NCI-H345 treated with DMSO at 0.1 percent for 48 hours (cell line): ENCODE measurements at regions not wholly inside any gene's neighbourhood (a gene's known extent, or its start where the extent isn't known, plus 50 kb on each side); places are given as distances from the start of the nearest gene placed in this dataset.
A peak's percentile ranks its signal among the peaks of the same experiment; 100 is the strongest.
"Not testable (repeated sequence)": the region's sequence is repeated elsewhere in the genome, so short reads cannot be mapped to it uniquely, and the experiment has no call there.

Source experiments
- DNase-seq: peaks from one replicate; lab custom pipeline; 2025; ENCODE audit not compliant: unreplicated experiment; lab: John Stamatoyannopoulos, UW

DNA sequence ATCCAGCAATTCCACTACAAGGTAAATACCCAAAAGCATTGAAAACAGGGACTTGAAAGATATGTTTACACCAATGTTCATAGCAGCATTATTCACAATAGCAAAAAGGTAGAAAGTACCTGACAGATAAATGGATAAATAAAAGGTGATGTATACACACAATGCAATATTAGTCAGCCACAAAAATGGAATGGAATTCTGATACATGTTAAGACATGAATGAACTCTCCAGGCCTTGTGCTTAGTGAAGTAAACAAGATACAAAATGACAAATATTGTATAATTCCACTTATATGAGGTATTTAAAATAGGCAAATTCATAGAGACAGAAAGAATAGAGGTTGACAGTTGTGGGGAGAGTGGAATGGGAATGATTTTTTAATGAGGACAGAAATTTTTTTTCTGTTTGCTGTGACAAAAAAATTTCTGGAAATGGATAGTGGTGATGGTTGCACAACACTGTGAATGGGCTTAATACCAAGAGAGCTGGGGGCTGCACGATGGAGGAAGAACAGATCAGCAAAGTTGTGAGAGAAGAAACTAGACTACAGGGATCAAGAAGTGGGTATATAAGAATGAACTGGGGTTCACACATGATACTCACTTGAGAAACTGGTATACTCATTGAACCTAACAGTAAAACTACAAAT is 137.2 kb downstream of the MZT1 start:
- DNase-seq = no peak

DNA sequence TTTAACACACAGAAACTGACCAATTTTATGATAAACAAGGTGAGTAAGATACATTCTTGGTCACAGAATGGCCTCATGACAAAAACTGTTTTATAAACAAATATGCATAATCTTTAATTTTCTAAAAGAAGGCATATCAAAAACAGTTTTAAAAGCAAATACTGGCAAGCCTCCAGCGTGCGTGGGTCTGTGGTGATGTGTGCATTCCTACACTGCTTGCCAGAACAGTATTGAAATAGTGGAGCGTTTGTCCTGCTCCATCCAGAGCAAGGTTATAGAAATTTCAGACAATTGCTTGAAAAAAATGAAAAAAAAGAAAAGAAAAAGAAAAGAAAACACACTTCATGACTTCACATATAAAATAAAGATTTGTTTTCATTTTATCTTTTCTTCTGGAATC is 140.9 kb downstream of the MZT1 start:
- DNase-seq = no peak

DNA sequence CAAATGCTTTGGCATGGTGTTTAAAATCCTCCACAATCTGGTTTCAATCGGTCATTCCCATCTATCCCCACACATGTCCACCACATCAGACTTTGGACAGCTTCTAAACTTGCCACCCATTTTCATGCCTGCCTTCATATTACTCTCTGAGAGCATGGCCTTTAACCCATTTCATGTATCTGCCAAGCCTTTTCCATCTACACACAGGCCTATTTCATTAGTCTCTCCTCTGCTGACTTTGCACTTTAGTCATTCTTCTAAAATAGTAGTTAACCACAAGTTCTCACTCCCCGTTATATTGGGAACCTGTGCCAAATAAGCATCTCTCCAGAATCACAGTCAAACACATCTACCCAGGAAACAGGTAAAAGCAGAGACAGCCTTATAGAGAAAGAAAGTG is 142.2 kb downstream of the MZT1 start:
- no peak for DNase-seq

DNA sequence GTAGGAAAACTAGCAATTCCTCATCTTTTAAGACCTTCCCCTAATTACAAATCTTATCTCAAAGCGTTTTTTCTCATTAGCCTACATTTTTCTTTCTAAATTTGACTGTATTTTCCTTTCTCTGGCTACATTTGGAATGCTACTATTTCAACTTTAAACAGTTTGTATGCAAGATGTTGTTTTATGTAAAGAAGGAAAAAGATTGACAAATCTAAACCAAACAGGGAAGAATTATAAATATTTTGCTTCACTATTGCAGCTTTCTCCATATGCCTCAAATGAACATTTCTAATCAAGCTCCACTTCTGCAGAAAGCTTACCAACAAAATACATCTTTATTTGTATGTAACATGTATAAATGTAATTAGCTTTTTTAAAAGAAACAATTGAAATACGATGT is 156.2 kb downstream of the MZT1 start:
- no peak for DNase-seq

DNA sequence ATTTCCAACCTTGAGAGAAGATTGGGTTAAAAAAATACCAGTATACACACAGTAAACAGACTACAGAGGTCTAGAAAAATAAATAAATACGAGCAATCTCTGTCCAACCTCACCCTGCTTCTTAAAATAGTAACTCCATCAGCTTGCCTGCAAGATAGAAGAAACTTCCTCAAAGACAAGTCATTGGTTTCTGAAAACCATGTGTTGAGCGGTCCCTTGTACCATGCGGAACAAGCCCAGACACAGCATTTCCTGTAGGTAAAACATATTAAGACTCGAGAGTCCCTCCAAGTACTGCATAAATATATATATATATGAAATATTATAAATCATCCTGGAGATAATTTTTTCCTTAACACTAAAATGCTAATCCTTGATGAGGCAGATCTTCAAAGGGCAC is 157.4 kb downstream of the MZT1 start:
- no peak for DNase-seq

DNA sequence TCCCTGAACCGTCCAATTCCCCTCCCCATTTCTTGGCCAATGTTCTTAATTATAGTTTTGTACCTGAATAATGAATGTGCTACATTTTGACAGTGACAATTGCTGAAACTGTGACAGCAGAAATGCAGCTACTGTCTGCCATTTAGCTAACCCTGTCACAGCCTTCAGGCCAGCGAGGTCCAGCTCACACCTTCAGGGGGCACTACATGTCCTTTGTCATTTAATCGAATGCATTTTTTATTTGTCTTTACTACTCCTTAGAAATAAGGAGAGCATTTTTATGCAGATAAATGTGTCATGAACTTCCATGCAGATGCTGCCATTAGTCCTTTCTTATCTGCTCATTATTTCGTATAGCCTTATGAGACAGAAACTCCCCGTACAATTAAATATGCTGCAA is 159.9 kb downstream of the MZT1 start:
- no peak for DNase-seq

- no peak for DNase-seq
Measured at GRCh38 chr13:72566526-72566925, 160.9 kb downstream of the MZT1 start.

DNA sequence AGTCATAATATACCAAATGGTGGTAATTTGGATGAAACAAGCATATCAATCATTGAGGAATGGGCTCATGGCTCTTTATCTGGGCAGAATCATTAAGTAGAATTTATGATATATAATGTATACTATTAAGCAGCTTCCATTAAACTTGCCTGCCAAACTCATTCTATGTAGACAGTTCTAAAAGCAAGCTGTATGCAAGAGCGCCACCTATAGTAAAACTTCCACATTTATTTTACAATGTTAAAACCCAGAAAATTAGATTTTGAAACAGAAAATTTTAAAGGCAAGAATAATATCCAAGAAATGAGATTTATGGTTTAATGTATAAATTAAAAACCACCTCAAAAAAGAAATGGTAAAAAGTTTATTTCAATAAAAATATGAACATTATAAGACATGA is 161.5 kb downstream of the MZT1 start:
- peak; percentile 22 for DNase-seq

DNA sequence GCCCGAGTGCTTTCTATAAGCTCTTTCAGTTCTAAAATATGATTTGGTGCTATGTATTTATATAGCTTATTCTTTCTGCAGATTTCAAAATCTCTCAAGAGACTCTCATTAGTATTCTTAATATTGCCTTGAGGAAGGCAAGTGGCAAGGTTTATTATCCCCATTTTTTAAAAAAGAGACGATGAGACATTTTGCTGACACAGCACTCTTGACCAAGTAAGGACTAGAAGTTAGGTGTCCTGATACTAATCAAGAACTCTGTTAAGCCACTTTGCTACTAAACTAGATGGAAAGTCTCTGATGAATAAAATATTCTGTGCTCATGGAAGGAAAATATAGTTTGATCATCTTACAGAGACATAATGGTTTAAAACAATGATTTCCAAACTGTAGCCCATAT is 164.7 kb downstream of the MZT1 start:
- DNase-seq = no peak

DNA sequence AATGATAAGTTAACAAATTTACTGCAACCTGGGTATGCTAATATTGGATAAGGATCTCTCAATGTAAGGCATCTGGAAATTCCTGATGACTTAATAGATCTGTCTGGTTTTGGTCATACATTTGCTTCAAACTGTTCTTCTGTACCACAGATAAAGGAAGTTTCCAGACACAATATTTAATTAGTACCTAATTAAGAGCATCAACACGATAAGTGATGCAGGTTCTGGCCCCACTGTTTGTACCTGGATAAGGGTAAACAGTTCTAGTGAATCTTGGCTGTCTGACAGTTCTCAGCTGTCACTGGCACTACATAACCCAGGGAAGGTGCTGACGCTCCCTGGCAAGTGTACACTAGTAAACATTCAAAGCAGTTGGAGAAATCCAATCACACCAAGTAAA is 165.6 kb downstream of the MZT1 start:
- DNase-seq = no peak

DNA sequence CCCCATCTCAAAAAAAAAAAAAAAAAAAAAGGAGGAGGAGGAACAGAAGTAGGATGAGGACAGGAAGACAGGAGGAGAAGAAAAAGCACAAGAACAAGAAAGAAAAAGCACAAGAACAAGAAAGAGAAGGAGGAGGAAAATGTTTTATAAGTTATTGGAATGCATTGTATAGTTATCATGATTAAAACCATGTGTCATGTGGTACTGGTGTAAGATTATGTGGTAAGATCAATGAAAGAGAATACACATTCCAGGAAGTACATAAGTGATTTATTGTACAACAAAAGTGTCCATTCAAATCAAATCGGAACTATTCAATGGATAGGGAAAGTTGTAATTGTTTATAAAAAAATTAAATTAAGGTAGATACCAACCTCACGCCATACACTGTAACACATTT is 167.7 kb downstream of the MZT1 start:
- DNase-seq = no peak

DNA sequence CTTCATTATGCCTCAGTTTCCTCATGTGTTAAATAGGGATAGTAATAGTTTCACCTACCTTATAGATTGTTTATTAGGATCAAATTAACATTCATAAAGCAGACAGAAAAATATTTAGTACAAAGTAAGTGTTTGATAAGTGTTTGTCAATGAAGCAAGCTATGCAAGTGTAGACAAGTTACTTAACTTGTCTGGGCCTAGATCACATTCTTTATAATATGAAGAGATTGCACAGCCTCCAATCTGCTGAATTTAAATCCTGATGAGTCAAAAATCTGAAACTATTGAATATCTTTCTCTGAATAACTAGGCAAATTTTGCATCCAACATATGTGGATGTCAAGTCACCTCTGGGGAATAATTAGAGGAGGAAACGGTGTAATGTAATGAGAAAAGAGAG is 170.5 kb downstream of the MZT1 start:
- no peak for DNase-seq

GRCh38 chr13:72555601-72556000 is 171.8 kb downstream of the MZT1 start:
- no peak for DNase-seq

DNA sequence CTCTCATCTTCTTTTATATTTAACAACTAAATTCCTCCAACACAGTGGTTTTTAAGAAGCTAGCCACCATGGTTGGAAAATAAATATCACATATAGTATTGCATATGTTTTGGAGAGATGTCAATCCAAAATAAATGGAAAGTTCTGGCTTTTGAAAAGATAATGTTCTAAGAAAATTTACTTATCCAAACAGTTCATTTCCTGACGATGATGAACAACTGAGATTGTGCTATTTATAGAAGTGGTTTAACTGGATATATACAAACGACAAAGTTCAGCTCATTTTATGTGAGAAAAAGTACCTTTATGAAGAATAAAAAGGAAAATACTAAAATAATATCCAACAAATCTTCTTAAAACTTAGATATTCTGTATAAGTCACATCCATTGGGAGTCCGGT is 174.7 kb downstream of the MZT1 start:
- DNase-seq = no peak

GRCh38 chr13:72545895-72546294 is 181.5 kb downstream of the MZT1 start:
- DNase-seq = not testable (repeated sequence)

DNA sequence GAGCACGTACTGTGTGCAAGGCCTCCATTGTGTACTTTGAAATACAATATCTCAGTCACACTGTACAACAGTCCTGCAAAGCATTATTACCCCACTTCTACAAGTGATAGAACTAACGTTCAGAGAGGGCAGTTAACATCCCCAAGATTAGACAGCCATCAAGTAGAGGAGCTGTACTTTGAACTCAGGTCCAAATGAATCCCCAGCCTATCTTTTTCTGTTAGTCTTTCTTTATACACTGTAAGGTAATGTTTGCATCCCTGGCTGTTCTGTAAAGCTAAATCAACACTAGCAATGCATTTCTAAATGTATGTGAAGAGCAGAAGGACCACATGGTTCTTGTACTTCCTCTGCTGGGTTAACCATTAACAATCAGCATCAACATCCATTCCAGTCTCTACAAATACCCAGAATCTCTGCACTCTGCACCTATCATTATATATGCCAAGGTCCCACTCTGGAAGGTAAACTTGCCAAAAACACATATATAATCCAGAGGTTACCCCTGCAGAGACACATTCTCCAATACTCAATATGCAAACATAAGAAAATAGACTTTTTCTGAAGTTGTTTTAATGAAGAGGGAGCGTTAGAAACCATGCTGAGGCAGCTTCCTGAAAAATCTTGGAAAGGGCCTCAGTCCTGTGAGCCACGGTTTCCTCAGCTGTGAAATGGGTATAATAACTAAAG is 182.3 kb downstream of the MZT1 start:
- DNase-seq = no peak

- no peak for DNase-seq
Measured at GRCh38 chr13:72544042-72544441, 183.4 kb downstream of the MZT1 start.

DNA sequence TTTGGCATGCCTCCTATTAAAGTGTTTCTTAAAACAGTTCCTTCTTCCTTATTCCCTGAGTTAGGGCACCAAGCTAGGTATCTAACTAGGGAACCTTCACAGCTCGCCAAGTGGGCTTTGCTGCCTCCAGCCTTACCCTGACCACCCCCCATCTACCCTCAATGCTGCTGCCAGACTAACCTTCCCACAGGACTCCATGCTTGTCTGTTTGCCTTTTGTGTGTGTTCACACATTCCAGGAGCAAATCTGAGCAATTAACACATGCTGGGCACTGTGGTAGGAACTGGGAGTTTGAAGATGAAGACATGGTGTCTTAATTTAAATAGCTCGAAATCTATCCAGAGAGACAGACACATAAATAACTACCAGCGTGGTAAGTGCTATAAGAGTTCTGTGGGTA is 185.2 kb downstream of the MZT1 start:
- no peak for DNase-seq

GRCh38 chr13:72541674-72542073 is 185.8 kb downstream of the MZT1 start:
- DNase-seq = no peak

DNA sequence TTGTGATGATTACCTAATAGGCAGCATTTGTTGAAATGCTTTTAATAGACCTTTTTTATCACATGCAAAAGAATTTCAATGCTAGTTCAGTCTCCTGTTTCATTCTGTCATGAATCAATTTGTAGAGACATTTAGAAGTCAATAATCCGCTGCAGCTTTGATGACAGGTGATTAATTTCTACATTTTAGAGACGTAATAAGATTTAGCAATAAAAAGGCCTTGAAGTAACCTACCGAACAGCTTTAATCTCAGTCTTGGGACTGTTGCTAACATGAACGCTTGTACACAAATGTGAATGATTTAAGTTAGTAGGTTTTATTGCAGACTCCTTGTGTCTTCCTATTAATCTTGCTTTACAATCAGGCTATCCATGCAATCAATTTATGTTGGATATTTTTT is 186.5 kb downstream of the MZT1 start:
- DNase-seq = no peak

DNA sequence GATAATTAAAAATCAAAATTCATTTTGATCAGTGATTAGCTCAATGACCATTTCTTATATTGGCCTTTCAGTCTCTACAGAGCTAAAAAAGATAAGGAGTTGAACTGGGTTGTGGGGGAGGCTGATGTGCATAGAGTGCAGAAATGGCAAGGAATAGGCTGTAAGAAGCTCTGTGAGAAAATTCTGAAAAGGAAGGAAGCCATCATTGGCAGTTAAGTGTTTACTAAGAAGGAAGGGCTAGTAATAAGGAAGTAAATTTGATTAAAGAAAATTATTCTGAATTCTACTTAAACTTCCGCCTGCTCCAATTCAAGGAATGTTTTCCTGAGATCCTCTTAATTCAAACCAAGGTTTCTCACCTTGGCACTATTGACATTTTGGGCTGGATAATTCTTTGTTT is 187.5 kb downstream of the MZT1 start:
- DNase-seq = no peak

DNA sequence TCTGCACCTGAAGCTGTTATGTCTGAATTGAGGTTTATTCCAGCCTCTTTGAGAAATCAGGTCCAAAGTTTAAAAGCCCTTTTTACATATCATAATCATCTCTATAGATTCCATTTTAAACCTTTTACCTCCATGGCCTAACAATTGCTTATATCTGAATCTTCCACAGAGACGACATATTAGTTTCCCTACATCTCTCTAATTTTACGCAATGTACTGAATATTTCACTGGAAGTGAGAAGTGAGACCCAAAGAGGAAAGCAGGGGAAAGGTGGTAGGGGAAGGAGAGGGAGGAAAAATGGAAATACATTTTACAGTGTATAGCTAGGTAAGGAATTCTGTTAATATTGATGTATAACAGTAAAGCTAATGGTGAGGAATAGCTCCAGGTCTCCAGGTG is 189.6 kb downstream of the MZT1 start:
- DNase-seq = no peak

- no peak for DNase-seq
Measured at GRCh38 chr13:72537395-72537780, 190.0 kb downstream of the MZT1 start.
